ENCODE measurements at regions not wholly inside any gene's neighbourhood (a gene's known extent, or its start where the extent isn't known, plus 50 kb on each side); places are given as distances from the start of the nearest gene placed in this dataset.

DNA sequence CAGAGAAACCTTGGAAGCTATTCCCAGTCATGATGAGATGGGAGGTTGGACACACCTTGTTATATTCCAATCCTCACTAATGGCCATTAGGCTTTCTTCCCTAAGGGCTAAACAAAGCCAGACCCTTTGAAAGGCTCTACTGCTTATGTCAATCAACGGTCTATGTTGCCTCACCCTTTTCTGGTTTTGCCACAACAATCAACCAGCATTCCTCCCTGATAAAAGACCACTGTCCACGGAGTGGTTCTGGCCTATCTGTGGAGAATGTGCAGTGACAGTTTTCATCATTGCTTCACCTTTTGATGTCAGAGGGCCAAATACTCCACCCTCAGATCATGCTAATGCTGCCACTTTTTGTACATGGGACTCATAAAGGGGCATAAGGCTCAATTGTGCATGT, 913.4 kb downstream of the RPA4 start:
- Mint-ChIP-seq H3K27me3 (no peaks in the 10 kb centered on the region), H3K27ac (no peak overlapping the region), H3K9me3 (no peaks in the 10 kb centered on the region), H3K4me3 (no peak overlapping the region), H3K4me1 (no peaks in the 10 kb centered on the region), H3K36me3 (ENCODE audit: low read depth) (no peaks in the 10 kb centered on the region)
- ChIA-PET POLR2A (no interaction called here), CTCF (no interaction called here)
- DNase-seq, result no peak

DNA sequence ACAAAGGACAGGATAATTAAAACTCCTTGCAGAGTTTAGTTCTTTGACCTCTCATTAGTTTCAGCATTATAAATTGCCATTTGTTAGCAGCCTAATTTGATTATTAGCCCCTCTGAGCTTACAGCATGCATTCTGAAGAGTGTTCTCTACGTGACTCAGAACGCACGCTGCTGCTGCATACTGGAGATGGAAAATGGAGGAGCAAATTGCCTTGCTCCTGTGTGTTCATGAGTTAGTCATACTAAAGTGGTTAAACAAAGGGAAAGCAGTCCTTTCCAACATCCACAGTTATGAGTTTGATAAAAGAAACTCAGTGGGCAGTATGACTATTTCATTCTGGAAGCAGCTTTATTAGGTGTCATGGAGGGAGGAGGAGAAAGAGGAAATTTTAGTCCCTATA, 922.5 kb downstream of the RPA4 start:
- ChIA-PET POLR2A (no interaction called here), CTCF (no interaction called here)
- H3K36me3 Mint-ChIP-seq (ENCODE audit: low read depth), result no peaks in the 10 kb centered on the region
- no peaks in the 10 kb centered on the region for H3K4me1 Mint-ChIP-seq
- no peak overlapping the region for H3K4me3 Mint-ChIP-seq
- DNase-seq, result no peak
- no peaks in the 10 kb centered on the region for H3K27me3 Mint-ChIP-seq
- no peak overlapping the region for H3K27ac Mint-ChIP-seq
- no peaks in the 10 kb centered on the region for H3K9me3 Mint-ChIP-seq

DNA sequence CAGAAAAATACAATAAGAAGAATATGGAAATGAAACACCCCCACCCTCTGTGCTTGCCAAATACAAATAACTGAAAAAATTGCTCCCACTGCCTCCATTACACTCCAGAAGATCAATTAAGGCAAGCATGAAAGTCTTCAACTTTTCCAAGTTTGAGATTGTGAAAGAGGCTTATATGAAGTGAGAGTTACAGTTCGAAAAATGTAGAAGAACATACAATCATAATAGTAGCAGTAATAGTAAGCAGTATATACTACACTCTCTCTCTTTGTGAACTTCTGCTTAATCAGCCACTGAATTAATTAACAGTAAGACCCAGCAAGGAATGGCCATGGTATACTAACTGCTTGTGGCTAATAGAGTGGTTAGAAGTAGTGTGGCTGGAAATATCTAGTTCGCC, 923.2 kb downstream of the RPA4 start:
- H3K9me3 Mint-ChIP-seq, result no peaks in the 10 kb centered on the region
- no peaks in the 10 kb centered on the region for H3K27me3 Mint-ChIP-seq
- no peak for DNase-seq
- H3K4me1 Mint-ChIP-seq, result no peaks in the 10 kb centered on the region
- no peak overlapping the region for H3K27ac Mint-ChIP-seq
- ChIA-PET CTCF (no interaction called here), POLR2A (no interaction called here)
- no peaks in the 10 kb centered on the region for H3K36me3 Mint-ChIP-seq (ENCODE audit: low read depth)
- no peak overlapping the region for H3K4me3 Mint-ChIP-seq

DNA sequence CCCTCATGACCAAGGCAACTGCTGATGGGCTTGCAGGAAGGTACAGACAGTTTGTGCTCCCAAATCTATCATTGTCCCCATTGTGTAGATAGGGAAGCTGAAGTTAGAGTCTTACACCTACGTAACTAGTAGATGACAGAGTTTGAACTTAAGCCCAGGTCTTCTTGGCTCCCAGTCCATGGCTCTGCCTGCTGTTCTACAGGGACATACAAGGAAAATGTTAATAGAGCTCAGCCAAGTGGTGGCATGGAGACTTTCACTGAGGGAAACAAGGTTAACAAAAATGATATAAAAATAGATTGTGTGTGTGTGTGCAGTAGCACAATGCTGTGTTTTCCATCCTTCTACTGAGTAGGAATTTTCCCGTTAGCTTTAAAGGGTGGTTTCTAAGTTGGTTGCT, 936.5 kb downstream of the RPA4 start:
- ChIA-PET CTCF (no interaction called here), POLR2A (no interaction called here)
- Mint-ChIP-seq H3K36me3 (ENCODE audit: low read depth) (no peaks in the 10 kb centered on the region), H3K4me3 (no peak overlapping the region), H3K4me1 (no peaks in the 10 kb centered on the region), H3K27me3 (no peaks in the 10 kb centered on the region), H3K27ac (no peak overlapping the region), H3K9me3 (no peaks in the 10 kb centered on the region)
- no peak for DNase-seq

DNA sequence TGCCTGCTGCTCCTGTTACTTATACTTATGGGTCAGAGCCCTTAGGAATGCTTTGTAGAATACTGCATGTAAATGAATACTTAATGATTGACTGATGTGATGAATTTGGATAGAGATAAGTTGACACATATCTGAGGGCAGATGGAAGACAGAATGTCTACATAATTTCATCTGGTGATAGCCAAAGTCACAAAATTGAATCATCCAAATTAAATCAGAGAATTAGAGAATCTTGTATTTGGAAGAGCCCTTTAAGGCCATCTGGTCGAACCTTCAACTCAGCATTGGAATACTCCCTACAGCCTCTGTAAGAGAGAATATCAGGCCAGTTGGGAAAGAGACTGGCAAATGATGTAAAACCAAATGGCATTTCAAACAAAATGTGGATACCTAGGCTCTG, 944.8 kb downstream of the RPA4 start:
- H3K4me1 Mint-ChIP-seq, result no peaks in the 10 kb centered on the region
- POLR2A ChIA-PET, result no interaction called here

DNA sequence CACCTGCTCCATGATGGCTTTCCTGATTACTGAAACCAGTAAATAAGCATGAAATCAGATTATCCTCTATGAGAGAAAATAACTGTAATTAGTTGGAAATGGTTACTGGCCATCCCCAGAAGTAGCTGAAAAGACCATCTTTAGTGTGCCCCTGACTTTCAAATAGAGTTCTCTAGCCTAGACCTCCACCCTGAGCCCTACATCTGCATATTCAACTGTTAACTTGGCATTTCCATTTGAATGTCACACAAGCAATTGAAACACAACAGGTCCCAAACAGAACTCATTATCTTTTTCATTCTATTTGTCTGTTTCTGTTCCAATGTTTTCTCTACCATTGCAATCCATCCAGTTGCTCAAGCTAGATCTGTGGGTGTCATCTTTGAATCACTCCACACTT, 952.3 kb downstream of the RPA4 start:
- Mint-ChIP-seq H3K36me3 (ENCODE audit: low read depth) (no peaks in the 10 kb centered on the region), H3K27me3 (no peaks in the 10 kb centered on the region), H3K4me3 (no peak overlapping the region), H3K27ac (no peak overlapping the region), H3K4me1 (no peaks in the 10 kb centered on the region), H3K9me3 (no peaks in the 10 kb centered on the region)
- POLR2A ChIA-PET, result no interaction called here
- DNase-seq, result no peak
- CTCF ChIA-PET, result no interaction called here

More for the DNA sequence above, 944.8 kb downstream of the RPA4 start:
- DNase-seq, result no peak
- no peak overlapping the region for H3K27ac Mint-ChIP-seq
- H3K9me3 Mint-ChIP-seq, result no peaks in the 10 kb centered on the region
- H3K4me3 Mint-ChIP-seq, result no peak overlapping the region
- H3K36me3 Mint-ChIP-seq (ENCODE audit: low read depth), result no peaks in the 10 kb centered on the region
- CTCF ChIA-PET, result no interaction called here
- no peaks in the 10 kb centered on the region for H3K27me3 Mint-ChIP-seq

DNA sequence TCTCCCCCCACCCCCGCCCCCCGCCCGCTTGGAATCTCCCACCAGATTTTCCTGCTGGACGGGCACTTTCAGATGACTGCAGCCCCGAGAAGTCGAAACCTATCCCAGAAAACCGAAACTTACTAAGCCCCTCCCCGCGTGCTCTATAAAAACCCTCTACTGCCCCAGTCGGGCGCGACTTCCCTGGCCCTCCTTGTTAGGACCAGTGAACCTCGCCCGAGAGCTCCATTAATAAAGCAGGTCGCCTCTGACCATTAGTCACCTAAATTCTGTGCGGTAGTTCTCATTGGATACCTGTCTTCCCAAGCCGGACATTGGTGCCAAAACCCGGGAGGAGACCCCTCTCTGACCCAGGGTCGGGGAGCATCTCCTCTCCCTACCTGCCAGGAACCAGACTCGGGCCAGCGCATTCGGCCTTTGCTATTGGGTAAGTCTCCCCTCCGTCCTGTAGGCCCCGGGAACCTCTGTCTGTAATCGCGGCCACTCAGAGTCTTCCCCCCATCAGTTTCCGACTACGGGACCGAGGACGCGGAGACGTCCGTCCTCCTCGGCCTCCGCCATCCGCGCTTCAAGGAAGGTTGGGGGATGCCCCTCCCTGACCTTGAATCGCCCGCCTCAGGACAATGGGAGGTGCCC, 958.0 kb downstream of the RPA4 start:
- Mint-ChIP-seq H3K4me3 (no peak overlapping the region), H3K27ac (no peak overlapping the region), H3K36me3 (ENCODE audit: low read depth) (no peaks in the 10 kb centered on the region), H3K27me3 (no peaks in the 10 kb centered on the region), H3K4me1 (no peaks in the 10 kb centered on the region), H3K9me3 (peaks cover 21% of the 10 kb centered on the region)
- CTCF ChIA-PET, result no interaction called here
- DNase-seq, result no peak
- POLR2A ChIA-PET, result no interaction called here

DNA sequence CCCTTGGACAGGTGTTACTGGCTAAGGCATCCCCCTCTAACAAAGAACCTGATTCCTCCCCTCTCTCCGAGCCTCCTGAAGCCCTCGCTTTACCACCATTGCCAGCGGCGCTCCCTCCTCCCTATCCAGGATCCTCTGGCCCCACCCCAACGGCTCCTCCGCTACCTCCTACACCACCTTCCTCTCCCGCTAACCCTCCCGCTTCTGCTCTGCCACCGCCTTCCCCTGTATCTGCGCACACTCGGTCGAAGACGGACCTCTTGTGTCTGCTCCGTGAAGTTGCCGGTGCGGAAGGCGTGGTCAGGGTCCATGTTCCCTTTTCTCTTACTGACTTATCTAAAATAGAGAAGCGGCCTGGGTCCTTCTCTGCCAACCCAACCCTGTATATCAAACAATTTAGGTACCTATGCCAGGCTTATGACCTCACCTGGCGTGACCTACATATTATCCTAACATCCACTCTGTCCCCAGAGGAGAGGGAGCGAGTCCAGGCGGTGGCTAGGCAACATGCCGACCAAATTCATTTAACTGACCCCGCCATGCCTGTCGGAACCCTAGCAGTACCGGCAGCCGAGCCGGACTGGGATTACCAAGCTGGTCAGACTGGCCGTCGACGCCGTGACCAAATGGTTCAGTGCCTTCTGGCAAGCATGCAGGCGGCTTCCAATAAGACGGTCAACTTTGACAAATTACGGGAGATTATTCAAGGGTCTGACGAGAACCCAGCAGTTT, 958.9 kb downstream of the RPA4 start:
- Mint-ChIP-seq H3K36me3 (ENCODE audit: low read depth) (no peaks in the 10 kb centered on the region), H3K27me3 (no peaks in the 10 kb centered on the region), H3K27ac (no peak overlapping the region), H3K4me3 (no peak overlapping the region), H3K9me3 (peaks cover 21% of the 10 kb centered on the region), H3K4me1 (no peaks in the 10 kb centered on the region)
- ChIA-PET CTCF (no interaction called here), POLR2A (no interaction called here)
- DNase-seq, result no peak

DNA sequence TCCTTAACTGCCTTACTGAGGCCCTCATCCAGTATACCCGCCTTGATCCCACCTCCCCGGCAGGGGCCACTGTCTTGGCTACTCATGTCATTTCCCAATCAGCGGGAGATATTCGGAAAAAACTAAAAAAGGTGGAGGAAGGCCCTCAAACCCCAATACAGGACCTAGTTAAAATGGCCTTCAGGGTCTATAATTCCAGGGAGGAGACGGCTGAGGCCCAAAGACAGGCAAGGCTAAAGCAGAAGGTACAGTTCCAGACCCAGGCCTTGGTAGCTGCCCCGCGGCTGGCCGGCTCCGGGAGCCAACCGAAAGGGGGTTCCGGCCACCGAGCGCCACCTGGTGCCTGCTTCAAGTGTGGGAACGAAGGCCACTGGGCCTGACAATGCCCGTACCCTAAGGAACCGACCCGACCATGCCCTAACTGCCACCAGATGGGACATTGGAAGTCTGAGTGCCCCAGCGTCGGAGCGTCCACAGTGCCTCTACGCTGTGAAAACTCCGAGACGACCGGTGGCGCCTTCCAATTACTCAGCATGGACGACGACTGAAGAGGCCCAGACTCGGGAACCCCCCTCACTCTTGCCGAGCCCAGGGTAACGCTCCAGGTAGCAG, 959.6 kb downstream of the RPA4 start:
- ChIA-PET CTCF (no interaction called here), POLR2A (no interaction called here)
- H3K27ac Mint-ChIP-seq, result no peak overlapping the region
- H3K36me3 Mint-ChIP-seq (ENCODE audit: low read depth), result no peaks in the 10 kb centered on the region
- peaks cover 26% of the 10 kb centered on the region for H3K9me3 Mint-ChIP-seq
- no peak for DNase-seq
- no peaks in the 10 kb centered on the region for H3K27me3 Mint-ChIP-seq
- H3K4me3 Mint-ChIP-seq, result no peak overlapping the region
- H3K4me1 Mint-ChIP-seq, result no peaks in the 10 kb centered on the region

DNA sequence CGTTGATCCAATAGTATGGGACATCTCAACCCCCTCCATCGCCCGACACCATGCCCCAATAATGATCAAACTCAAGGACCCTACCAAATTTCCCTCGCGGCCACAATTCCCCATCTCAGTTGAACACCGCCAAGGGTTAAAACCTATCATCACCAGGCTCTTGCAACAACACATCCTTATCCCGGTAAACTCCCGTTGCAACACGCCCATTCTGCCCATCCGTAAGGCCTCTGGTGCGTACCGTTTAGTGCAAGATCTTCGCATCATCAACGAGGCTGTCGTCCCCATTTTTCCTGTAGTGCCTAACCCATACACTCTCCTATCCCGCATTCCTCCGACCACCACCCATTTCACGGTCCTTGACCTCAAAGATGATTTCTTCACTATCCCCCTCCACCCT, 960.5 kb downstream of the RPA4 start:
- H3K27ac Mint-ChIP-seq, result no peak overlapping the region
- no peaks in the 10 kb centered on the region for H3K4me1 Mint-ChIP-seq
- ChIA-PET CTCF (no interaction called here), POLR2A (no interaction called here)
- H3K9me3 Mint-ChIP-seq, result peaks cover 27% of the 10 kb centered on the region
- H3K27me3 Mint-ChIP-seq, result no peaks in the 10 kb centered on the region
- no peak overlapping the region for H3K4me3 Mint-ChIP-seq
- H3K36me3 Mint-ChIP-seq (ENCODE audit: low read depth), result no peaks in the 10 kb centered on the region
- no peak for DNase-seq

DNA sequence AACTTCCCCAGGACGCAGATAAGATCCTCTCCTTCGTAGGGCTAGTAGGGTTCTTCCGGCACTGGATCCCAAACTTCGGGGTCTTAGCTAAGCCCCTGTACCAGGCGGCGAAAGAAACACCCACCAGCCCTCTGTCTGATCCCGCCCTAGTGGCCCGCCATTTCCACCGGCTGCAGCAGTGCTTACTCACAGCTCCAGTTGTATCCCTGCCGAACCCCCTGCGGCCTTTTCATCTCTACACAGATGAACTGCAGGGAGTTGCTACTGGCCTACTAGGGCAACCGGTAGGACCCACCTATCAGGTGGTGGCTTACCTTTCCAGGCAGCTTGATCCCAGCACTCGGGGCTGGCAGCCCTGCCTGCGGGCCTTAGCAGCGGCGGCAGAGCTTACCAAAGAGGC, 961.2 kb downstream of the RPA4 start:
- Mint-ChIP-seq H3K27me3 (no peaks in the 10 kb centered on the region), H3K27ac (no peak overlapping the region), H3K36me3 (ENCODE audit: low read depth) (no peaks in the 10 kb centered on the region), H3K4me3 (no peak overlapping the region), H3K4me1 (no peaks in the 10 kb centered on the region), H3K9me3 (peaks cover 27% of the 10 kb centered on the region)
- ChIA-PET POLR2A (no interaction called here), CTCF (no interaction called here)
- no peak for DNase-seq

DNA sequence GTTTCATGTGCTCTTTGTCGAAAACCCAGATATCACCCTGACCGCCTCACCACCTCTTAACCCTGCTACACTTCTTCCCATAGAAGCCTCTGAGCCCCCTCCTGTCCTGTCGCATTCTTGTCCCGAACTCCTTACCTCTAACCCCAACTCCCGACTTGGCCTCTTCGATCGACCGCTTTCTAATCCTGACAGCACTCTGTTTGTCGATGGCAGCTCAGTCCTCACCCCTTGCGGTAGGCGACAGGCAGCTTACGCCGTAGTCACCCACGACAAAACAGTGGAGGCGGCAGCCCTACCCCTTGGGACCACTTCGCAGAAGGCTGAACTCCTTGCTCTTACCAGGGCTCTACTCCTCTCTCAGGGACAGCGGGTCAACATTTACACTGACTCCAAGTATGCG, 961.7 kb downstream of the RPA4 start:
- Mint-ChIP-seq H3K27ac (no peak overlapping the region), H3K4me3 (no peak overlapping the region), H3K9me3 (peaks cover 27% of the 10 kb centered on the region), H3K4me1 (no peaks in the 10 kb centered on the region), H3K27me3 (no peaks in the 10 kb centered on the region), H3K36me3 (ENCODE audit: low read depth) (no peaks in the 10 kb centered on the region)
- CTCF ChIA-PET, result no interaction called here
- no peak for DNase-seq
- POLR2A ChIA-PET, result no interaction called here

DNA sequence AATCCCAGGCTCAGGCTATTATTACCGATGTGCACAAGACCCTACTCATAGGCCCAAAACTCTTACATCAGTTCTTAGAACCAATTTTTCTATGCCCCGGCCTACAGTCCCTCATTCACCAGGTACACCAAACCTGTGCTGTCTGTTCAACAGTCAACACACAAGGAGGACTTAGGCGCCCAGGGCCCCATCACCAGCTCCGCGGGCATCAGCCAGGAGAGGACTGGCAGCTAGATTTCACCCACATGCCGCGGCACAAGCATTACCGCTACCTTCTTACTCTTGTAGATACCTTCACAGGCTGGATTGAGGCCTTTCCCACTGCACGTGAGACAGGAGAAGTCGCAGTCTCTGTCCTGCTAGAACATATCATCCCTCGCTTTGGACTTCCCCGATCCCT, 962.5 kb downstream of the RPA4 start:
- H3K4me1 Mint-ChIP-seq, result no peaks in the 10 kb centered on the region
- H3K9me3 Mint-ChIP-seq, result peaks cover 27% of the 10 kb centered on the region
- H3K27ac Mint-ChIP-seq, result no peak overlapping the region
- no peak for DNase-seq
- no peak overlapping the region for H3K4me3 Mint-ChIP-seq
- ChIA-PET CTCF (no interaction called here), POLR2A (no interaction called here)
- no peaks in the 10 kb centered on the region for H3K36me3 Mint-ChIP-seq (ENCODE audit: low read depth)
- no peaks in the 10 kb centered on the region for H3K27me3 Mint-ChIP-seq

DNA sequence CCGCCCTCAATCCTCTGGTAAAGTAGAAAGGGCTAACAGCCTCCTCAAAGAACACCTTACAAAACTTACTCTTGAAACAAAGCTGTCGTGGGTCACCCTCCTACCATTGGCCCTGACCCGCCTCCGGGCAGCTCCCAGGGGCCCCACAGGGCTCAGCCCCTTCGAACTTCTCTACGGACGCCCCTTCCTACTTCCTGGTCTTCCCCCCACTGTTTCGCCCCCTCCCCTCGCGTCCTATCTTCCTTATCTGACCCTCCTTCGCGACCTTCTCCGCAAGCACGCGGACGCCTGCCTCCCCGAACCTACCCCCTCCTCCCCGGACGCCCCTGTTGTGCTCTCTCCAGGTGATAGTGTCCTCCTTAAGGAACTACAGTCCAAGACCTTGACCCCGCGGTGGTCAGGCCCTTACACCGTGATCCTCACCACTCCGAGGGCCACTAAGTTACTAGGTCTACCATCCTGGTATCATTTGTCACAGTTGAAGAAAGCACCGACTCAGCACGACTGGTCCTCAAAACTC, 963.1 kb downstream of the RPA4 start:
- CTCF ChIA-PET, result no interaction called here
- POLR2A ChIA-PET, result no interaction called here
- DNase-seq, result no peak
- H3K4me3 Mint-ChIP-seq, result no peak overlapping the region
- H3K9me3 Mint-ChIP-seq, result peaks cover 27% of the 10 kb centered on the region
- H3K4me1 Mint-ChIP-seq, result no peaks in the 10 kb centered on the region
- H3K27ac Mint-ChIP-seq, result no peak overlapping the region
- no peaks in the 10 kb centered on the region for H3K36me3 Mint-ChIP-seq (ENCODE audit: low read depth)
- H3K27me3 Mint-ChIP-seq, result no peaks in the 10 kb centered on the region

Data from activated CD4-positive, alpha-beta T cell treated with anti-CD3 and anti-CD28 coated beads, Interleukin-2, amount 10 ng/mL, durations not matched to agents 7 days and 5 days (primary cell).